ENCODE measurements at regions not wholly inside any gene's neighbourhood (a gene's known extent, or its start where the extent isn't known, plus 50 kb on each side); places are given as distances from the start of the nearest gene placed in this dataset.
A peak's percentile ranks its signal among the peaks of the same experiment; 100 is the strongest.

DNA sequence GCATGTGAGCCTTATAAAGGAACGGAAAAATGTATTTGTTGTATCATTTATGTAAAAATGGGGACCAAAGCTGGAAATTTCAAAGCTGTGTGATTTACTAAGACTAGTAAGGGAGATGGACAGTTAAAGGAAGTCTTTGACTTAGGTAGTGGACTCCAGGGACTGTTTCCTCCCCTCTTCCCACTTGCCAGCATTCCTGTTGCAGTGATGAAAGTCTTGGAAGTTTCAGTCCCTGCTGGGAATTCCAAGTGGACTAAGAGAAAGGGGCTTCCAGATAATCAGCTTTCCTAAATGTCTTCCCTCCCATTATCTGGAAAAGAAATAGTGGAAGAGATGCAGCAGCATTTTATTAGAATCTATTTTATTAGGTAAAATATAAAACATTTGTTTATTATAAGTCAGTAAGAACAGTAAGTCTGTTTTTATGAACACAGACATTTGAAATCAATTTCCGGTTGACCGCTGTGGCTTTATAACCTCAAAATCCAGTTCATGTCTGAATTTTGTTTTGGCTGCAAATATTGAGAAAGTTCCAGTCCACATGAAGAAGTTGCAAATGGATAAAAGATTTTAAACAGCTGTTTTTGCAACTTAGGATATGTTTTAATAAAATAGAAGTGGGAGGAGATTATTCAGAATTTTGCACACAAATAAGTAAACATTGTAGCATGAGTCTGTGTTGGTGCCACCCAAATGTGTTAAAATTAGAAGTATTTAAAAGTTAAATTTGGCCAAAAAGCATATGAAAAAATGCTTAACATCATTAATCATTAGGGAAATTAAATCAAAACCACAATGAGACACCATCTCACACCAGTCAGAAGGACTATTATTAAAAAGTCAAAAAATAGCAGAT lies 141.8 kb downstream of the IL20RB start:
- H3K4me1 Mint-ChIP-seq: no peaks in the 10 kb centered on the region
- H3K9me3 Mint-ChIP-seq: no peaks in the 10 kb centered on the region
- no peaks in the 10 kb centered on the region for H3K4me1 ChIP-seq (ENCODE audit: control insufficient read depth in 1 of 2, extremely low read depth in 1 of 2, insufficient read depth in 2 of 2, low read length in 2 of 2)
- DNase-seq (no peak), ATAC-seq (replicated peaks in 1 of 4) (no peak)
- ChIA-PET POLR2A (no interaction called here), CTCF (interaction anchor here (0.7 to 0.8 kb wide), 2 partner anchors 11 to 794 kb away, joined by 3 read pairs; no protein-coding TSS in a partner anchor)
- H3K27ac ChIP-seq (ENCODE audit: low read length): no peak overlapping the region
- 100% methylated on average over 2 of the region's 3 CpGs for WGBS (ENCODE audit: insufficient coverage)
- H3K27me3 Mint-ChIP-seq: peaks cover 13 to 16% of the 10 kb centered on the region in 2 donors
- H3K4me3 ChIP-seq (ENCODE audit: control insufficient read depth in 1 of 2, extremely low read depth in 1 of 2, low read length in 1 of 2): no peak overlapping the region
- no peak overlapping the region for H3K4me3 Mint-ChIP-seq
- peaks cover 2 to 5% of the 10 kb centered on the region in 2 experiments for H3K27me3 ChIP-seq (replicated peaks in 1 of 2; ENCODE audit: control insufficient read depth in 2 of 2, extremely low read depth in 1 of 2, insufficient read depth in 2 of 2, low read length in 1 of 2)
- no peaks in the 10 kb centered on the region for H3K36me3 Mint-ChIP-seq
- no peaks in the 10 kb centered on the region for H3K9me3 ChIP-seq
- no peaks in the 10 kb centered on the region for H3K36me3 ChIP-seq (ENCODE audit: control insufficient read depth in 2 of 2, extremely low read depth in 1 of 2, insufficient read depth in 1 of 2, low read length in 1 of 2)
- no peak overlapping the region for H3K27ac Mint-ChIP-seq

DNA sequence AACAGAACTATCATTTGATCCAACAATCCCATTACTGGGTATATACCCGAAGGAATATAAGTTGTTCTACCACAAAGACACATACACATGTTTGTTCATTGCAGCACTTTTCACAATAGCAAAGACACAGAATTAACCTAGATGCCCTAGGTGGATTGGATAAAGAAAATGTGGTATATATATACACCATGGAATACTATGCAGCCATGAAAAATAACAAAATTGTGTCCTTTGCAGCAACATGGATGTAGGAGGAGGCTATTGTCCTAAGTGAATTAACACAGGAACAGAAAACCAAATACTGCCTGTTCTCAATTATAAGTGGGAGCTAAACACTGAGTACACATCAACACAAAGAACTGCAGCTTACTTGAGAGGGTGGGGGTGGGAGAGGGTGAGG lies 142.5 kb downstream of the IL20RB start:
- no peak overlapping the region for H3K4me3 Mint-ChIP-seq
- H3K27me3 Mint-ChIP-seq: peaks cover 13 to 16% of the 10 kb centered on the region in 2 donors
- H3K4me1 Mint-ChIP-seq: no peaks in the 10 kb centered on the region
- no peak for DNase-seq
- WGBS (ENCODE audit: insufficient coverage): no CpG with 5 or more reads among the region's 1 CpG
- no peaks in the 10 kb centered on the region for H3K9me3 Mint-ChIP-seq
- ChIA-PET CTCF (interaction anchor here in 1 of 2 donors (0.7 kb wide), 1 partner anchor 10 kb away, joined by 3 read pairs; no protein-coding TSS in a partner anchor), POLR2A (no interaction called here)
- no peak overlapping the region for H3K4me3 ChIP-seq (ENCODE audit: control insufficient read depth in 1 of 2, extremely low read depth in 1 of 2, low read length in 1 of 2)
- H3K27ac ChIP-seq (ENCODE audit: low read length): no peak overlapping the region
- H3K36me3 Mint-ChIP-seq: no peaks in the 10 kb centered on the region
- H3K36me3 ChIP-seq (ENCODE audit: control insufficient read depth in 2 of 2, extremely low read depth in 1 of 2, insufficient read depth in 1 of 2, low read length in 1 of 2): no peaks in the 10 kb centered on the region
- ATAC-seq (replicated peaks in 1 of 4): no peak
- H3K27ac Mint-ChIP-seq: no peak overlapping the region
- no peaks in the 10 kb centered on the region for H3K9me3 ChIP-seq
- H3K4me1 ChIP-seq (ENCODE audit: control insufficient read depth in 1 of 2, extremely low read depth in 1 of 2, insufficient read depth in 2 of 2, low read length in 2 of 2): no peaks in the 10 kb centered on the region
- peaks cover 2 to 5% of the 10 kb centered on the region in 2 experiments for H3K27me3 ChIP-seq (replicated peaks in 1 of 2; ENCODE audit: control insufficient read depth in 2 of 2, extremely low read depth in 1 of 2, insufficient read depth in 2 of 2, low read length in 1 of 2)

DNA sequence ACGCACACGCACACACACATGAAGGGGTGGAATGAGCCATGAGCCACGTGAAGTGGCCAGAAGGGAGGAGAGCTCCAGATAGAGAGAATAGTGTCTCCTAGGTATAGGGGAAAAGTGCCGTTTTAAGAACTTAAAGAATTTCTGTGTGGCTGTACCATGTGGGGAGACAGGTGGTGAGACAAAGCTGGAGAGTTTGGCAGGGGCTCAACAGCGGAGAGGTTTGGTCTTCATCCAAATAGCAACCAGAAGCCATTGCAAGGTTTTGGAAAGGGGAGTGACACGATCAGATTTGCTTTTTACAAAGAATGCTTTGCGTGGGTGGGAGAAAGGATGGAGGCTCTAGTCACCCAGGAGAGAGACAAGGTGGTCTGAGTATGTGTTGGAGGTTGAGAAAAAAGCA lies 146.0 kb downstream of the IL20RB start:
- CTCF ChIA-PET: interaction anchor here in 1 of 2 donors (0.6 kb wide), 1 partner anchor 766 kb away, joined by 3 read pairs; no protein-coding TSS in a partner anchor
- Histone ChIP-seq H3K27ac (ENCODE audit: low read length) (no peak overlapping the region), H3K27me3 (replicated peaks in 1 of 2; ENCODE audit: control insufficient read depth in 2 of 2, extremely low read depth in 1 of 2, insufficient read depth in 2 of 2, low read length in 1 of 2) (peaks cover 0 to 4% of the 10 kb centered on the region in 2 experiments), H3K9me3 (no peaks in the 10 kb centered on the region), H3K4me3 (ENCODE audit: control insufficient read depth in 1 of 2, extremely low read depth in 1 of 2, low read length in 1 of 2) (no peak overlapping the region), H3K36me3 (ENCODE audit: control insufficient read depth in 2 of 2, extremely low read depth in 1 of 2, insufficient read depth in 1 of 2, low read length in 1 of 2) (no peaks in the 10 kb centered on the region), H3K4me1 (ENCODE audit: control insufficient read depth in 1 of 2, extremely low read depth in 1 of 2, insufficient read depth in 2 of 2, low read length in 2 of 2) (no peaks in the 10 kb centered on the region)
- peaks cover 13 to 20% of the 10 kb centered on the region in 2 donors for H3K27me3 Mint-ChIP-seq
- ATAC-seq (replicated peaks in 1 of 4): no peak
- no peak for DNase-seq
- H3K4me3 Mint-ChIP-seq: no peak overlapping the region
- no peaks in the 10 kb centered on the region for H3K36me3 Mint-ChIP-seq
- H3K27ac Mint-ChIP-seq: no peak overlapping the region
- WGBS (ENCODE audit: insufficient coverage): 81% methylated on average over 5 of the region's 7 CpGs
- H3K4me1 Mint-ChIP-seq: no peaks in the 10 kb centered on the region
- POLR2A ChIA-PET: no interaction called here
- H3K9me3 Mint-ChIP-seq: no peaks in the 10 kb centered on the region

GRCh38 chr3:137105277-137105977 lies 147.6 kb downstream of the IL20RB start:
- Mint-ChIP-seq H3K27me3 (peaks cover 13 to 22% of the 10 kb centered on the region in 2 donors), H3K36me3 (no peaks in the 10 kb centered on the region), H3K27ac (no peak overlapping the region), H3K4me1 (no peaks in the 10 kb centered on the region), H3K9me3 (no peaks in the 10 kb centered on the region), H3K4me3 (no peak overlapping the region)
- Histone ChIP-seq H3K27me3 (replicated peaks in 1 of 2; ENCODE audit: control insufficient read depth in 2 of 2, extremely low read depth in 1 of 2, insufficient read depth in 2 of 2, low read length in 1 of 2) (peaks cover 2 to 3% of the 10 kb centered on the region in 2 experiments), H3K27ac (ENCODE audit: low read length) (no peak overlapping the region), H3K4me1 (ENCODE audit: control insufficient read depth in 1 of 2, extremely low read depth in 1 of 2, insufficient read depth in 2 of 2, low read length in 2 of 2) (no peaks in the 10 kb centered on the region), H3K4me3 (ENCODE audit: control insufficient read depth in 1 of 2, extremely low read depth in 1 of 2, low read length in 1 of 2) (no peak overlapping the region), H3K9me3 (no peaks in the 10 kb centered on the region), H3K36me3 (ENCODE audit: control insufficient read depth in 2 of 2, extremely low read depth in 1 of 2, insufficient read depth in 1 of 2, low read length in 1 of 2) (no peaks in the 10 kb centered on the region)
- 23% methylated on average over 4 of the region's 10 CpGs for WGBS (ENCODE audit: insufficient coverage)
- ChIA-PET CTCF (interaction anchor here (0.6 to 1.6 kb wide), 10 partner anchors 8 to 1031 kb away, joined by 3 to 11 read pairs (median 4); no protein-coding TSS in a partner anchor), POLR2A (no interaction called here)
- ATAC-seq (replicated peaks in 1 of 4) (peak; percentile 33 to 55 (median 50)), DNase-seq (peak in 4 of 35 experiments; percentile 2 to 62 (median 11))

DNA sequence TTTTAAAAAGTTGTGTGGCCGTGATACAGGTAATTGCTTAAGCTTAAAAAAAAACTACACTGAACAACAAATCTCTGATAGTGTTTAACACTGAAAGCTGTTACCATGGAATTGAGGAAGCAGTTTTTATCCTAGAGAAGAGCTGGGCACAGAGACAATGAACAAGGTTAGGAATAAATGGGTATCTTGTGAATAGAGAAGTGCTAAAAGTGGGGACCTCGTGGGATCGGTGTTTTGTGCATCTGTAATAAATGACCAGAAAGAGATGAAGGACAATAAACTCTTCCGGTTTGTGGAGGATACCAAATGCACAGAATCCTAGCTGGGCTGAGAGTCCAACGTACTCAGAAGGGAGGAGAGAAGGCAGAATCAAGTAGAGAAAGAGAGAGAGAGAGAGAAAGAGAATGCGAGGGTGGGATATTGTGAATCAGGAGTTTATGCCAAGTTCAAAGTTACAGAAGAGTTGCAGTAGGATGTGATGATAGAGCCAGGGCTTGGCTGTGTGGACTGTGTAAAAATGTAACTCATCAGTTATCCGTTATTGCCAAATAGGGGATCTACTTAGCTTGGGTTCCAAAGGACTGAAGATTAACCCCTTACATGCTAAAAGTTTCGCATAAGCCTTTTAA lies 148.9 kb downstream of the IL20RB start:
- DNase-seq: no peak
- no peak overlapping the region for H3K27ac ChIP-seq (ENCODE audit: low read length)
- Mint-ChIP-seq H3K4me3 (no peak overlapping the region), H3K27me3 (peaks cover 10 to 18% of the 10 kb centered on the region in 2 donors), H3K27ac (no peak overlapping the region), H3K9me3 (no peaks in the 10 kb centered on the region), H3K36me3 (no peaks in the 10 kb centered on the region), H3K4me1 (no peaks in the 10 kb centered on the region)
- WGBS (ENCODE audit: insufficient coverage): 83% methylated on average over 5 of the region's 8 CpGs
- no peaks in the 10 kb centered on the region for H3K36me3 ChIP-seq (ENCODE audit: control insufficient read depth in 2 of 2, extremely low read depth in 1 of 2, insufficient read depth in 1 of 2, low read length in 1 of 2)
- ATAC-seq (replicated peaks in 1 of 4): no peak
- CTCF ChIA-PET: interaction anchor here (0.6 to 1.6 kb wide), 10 partner anchors 10 to 1032 kb away, joined by 3 to 8 read pairs (median 4); no protein-coding TSS in a partner anchor
- H3K9me3 ChIP-seq: no peaks in the 10 kb centered on the region
- no peaks in the 10 kb centered on the region for H3K4me1 ChIP-seq (ENCODE audit: control insufficient read depth in 1 of 2, extremely low read depth in 1 of 2, insufficient read depth in 2 of 2, low read length in 2 of 2)
- H3K4me3 ChIP-seq (ENCODE audit: control insufficient read depth in 1 of 2, extremely low read depth in 1 of 2, low read length in 1 of 2): no peak overlapping the region
- H3K27me3 ChIP-seq (replicated peaks in 1 of 2; ENCODE audit: control insufficient read depth in 2 of 2, extremely low read depth in 1 of 2, insufficient read depth in 2 of 2, low read length in 1 of 2): peaks cover 2 to 3% of the 10 kb centered on the region in 2 experiments
- POLR2A ChIA-PET: no interaction called here
